IMR-90 (cell line): ENCODE measurements at regions not wholly inside any gene's neighbourhood (a gene's known extent, or its start where the extent isn't known, plus 50 kb on each side); places are given as distances from the start of the nearest gene placed in this dataset.

Source experiments
- ATAC-seq: fragments of 200-7000 bp; cut with Tn5 transposase; 2 replicates; pipeline ENCODE4 v1.9.1; 2020; ENCODE audit warnings: low read depth, mild to moderate bottlenecking, moderate library complexity
- BruUV-seq: library from RNA; stranded (reverse); fragments of 400-500 nt; replicated peaks from 2 replicates; lab custom pipeline; 2021; lab: Mats Ljungman, UMichigan
- CTCF ChIA-PET: fragments of 300-600 bp; formaldehyde crosslinking; extraction: SDS; loops from one replicate; lab custom pipeline; 2021; ENCODE audit warnings: antibody characterized with exemption; lab: Yijun Ruan, JAX
- POLR2A ChIA-PET: fragments of 300-600 bp; sonication (Branson Sonifier 250); formaldehyde crosslinking; loops from one replicate; lab custom pipeline; 2022; ENCODE audit warnings: antibody characterized with exemption; ENCODE audit not compliant: unreplicated experiment; lab: Charles Lee
- DNase-seq: peaks from one replicate; pipeline ENCODE4 v3.0.0; 2013
- H2AFZ ChIP-seq: replicated peaks from 2 replicates; pipeline ENCODE3; 2013; ENCODE audit warnings: low read length, mild to moderate bottlenecking; ENCODE audit not compliant: poor library complexity
- H2AK5ac ChIP-seq: 2 replicates; pipeline ENCODE4 v1.6.1; 2013; ENCODE audit warnings: low read depth, low read length, inconsistent platforms
- H2AK9ac ChIP-seq: replicated peaks from 2 replicates; pipeline ENCODE3; 2013; ENCODE audit warnings: mild to moderate bottlenecking, low read depth, low read length, moderate library complexity; ENCODE audit not compliant: poor library complexity
- H2BK120ac ChIP-seq: 2 replicates; pipeline ENCODE4 v1.6.1; 2013; ENCODE audit warnings: low read depth, low read length, inconsistent platforms
- H2BK15ac ChIP-seq: 3 replicates; pipeline ENCODE4 v1.6.1; 2013; ENCODE audit warnings: low read depth, low read length, inconsistent platforms
- H2BK20ac ChIP-seq: 2 replicates; pipeline ENCODE4 v1.6.1; 2013; ENCODE audit warnings: low read depth, mild to moderate bottlenecking, inconsistent platforms, low read length, moderate library complexity
- H2BK5ac ChIP-seq: 2 replicates; pipeline ENCODE4 v1.6.1; 2013; ENCODE audit warnings: mild to moderate bottlenecking, low read depth, low read length, inconsistent platforms; ENCODE audit not compliant: poor library complexity, severe bottlenecking
- H3K14ac ChIP-seq: replicated peaks from 2 replicates; pipeline ENCODE4 v1.6.1; 2013; ENCODE audit warnings: low read depth, low read length, inconsistent platforms
- H3K18ac ChIP-seq: 2 replicates; pipeline ENCODE4 v1.6.1; 2013; ENCODE audit warnings: low read depth, low read length, control low read depth
- H3K23ac ChIP-seq: 2 replicates; pipeline ENCODE4 v1.6.1; 2013; ENCODE audit warnings: low read depth, low read length, inconsistent platforms
- H3K27ac ChIP-seq: 2 replicates; pipeline ENCODE4 v1.5.1; 2013; ENCODE audit warnings: mild to moderate bottlenecking, control low read depth, low read length; ENCODE audit not compliant: insufficient read depth
- H3K27me3 ChIP-seq: 2 replicates; pipeline ENCODE4 v1.6.1; 2013; ENCODE audit warnings: low read length; ENCODE audit not compliant: control insufficient read depth, insufficient read depth
- H3K36me3 ChIP-seq: 2 replicates; pipeline ENCODE4 v1.6.1; 2013; ENCODE audit warnings: low read length, mixed read lengths; ENCODE audit not compliant: control insufficient read depth, insufficient read depth
- H3K4ac ChIP-seq: 2 replicates; pipeline ENCODE4 v1.6.1; 2013; ENCODE audit warnings: low read depth, low read length, inconsistent platforms
- H3K4me1 ChIP-seq: 2 replicates; pipeline ENCODE4 v1.6.1; 2013; ENCODE audit warnings: low read length, mixed read lengths; ENCODE audit not compliant: control insufficient read depth, insufficient read depth
- H3K4me2 ChIP-seq: 2 replicates; pipeline ENCODE4 v1.6.1; 2013; ENCODE audit warnings: low read depth, mild to moderate bottlenecking, control low read depth, low read length, moderate library complexity
- H3K4me3 ChIP-seq: 2 replicates; pipeline ENCODE4 v1.5.1; 2013; ENCODE audit warnings: low read depth, mild to moderate bottlenecking, control low read depth, low read length, moderate library complexity; ENCODE audit not compliant: insufficient read depth
- H3K56ac ChIP-seq: 2 replicates; pipeline ENCODE4 v1.6.1; 2013; ENCODE audit warnings: low read length, inconsistent platforms; ENCODE audit not compliant: insufficient read depth; ENCODE audit errors: extremely low read depth
- H3K79me1 ChIP-seq, 2 experiments: 2 replicates each; pipeline ENCODE4 v1.6.1; 2013; ENCODE audit warnings: low read length in 2 of 2, inconsistent platforms in 1 of 2, low read depth in 1 of 2
- H3K9ac ChIP-seq: 2 replicates; pipeline ENCODE4 v1.6.1; 2013; ENCODE audit warnings: low read depth, low read length, control low read depth
- H3K9me1 ChIP-seq: 2 replicates; pipeline ENCODE4 v1.6.1; 2013; ENCODE audit warnings: low read length, inconsistent platforms; ENCODE audit not compliant: insufficient read depth
- H3K9me3 ChIP-seq: 2 replicates; pipeline ENCODE4 v1.6.1; 2013; ENCODE audit warnings: low read length; ENCODE audit not compliant: control insufficient read depth, insufficient read depth
- H4K20me1 ChIP-seq: 2 replicates; pipeline ENCODE4 v1.6.1; 2013; ENCODE audit warnings: low read length, inconsistent platforms; ENCODE audit not compliant: insufficient read depth
- H4K5ac ChIP-seq: 2 replicates; pipeline ENCODE4 v1.6.1; 2013; ENCODE audit warnings: mild to moderate bottlenecking, low read depth, low read length, control low read depth
- H4K8ac ChIP-seq, 2 experiments: 2 replicates each; pipeline ENCODE4 v1.6.1; 2013; ENCODE audit warnings: low read depth in 2 of 2, low read length in 2 of 2, control low read depth in 1 of 2, inconsistent platforms in 1 of 2
- H4K91ac ChIP-seq: 2 replicates; pipeline ENCODE4 v1.6.1; 2013; ENCODE audit warnings: low read depth, low read length, inconsistent platforms; ENCODE audit not compliant: insufficient read depth
- BHLHE40 ChIP-seq: fragments of 150-350 bp; IDR thresholded peaks from 2 replicates; pipeline ENCODE4 v1.6.1; 2016; ENCODE audit warnings: mild to moderate bottlenecking, low read depth, low read length
- CEBPB ChIP-seq: IDR thresholded peaks from 2 replicates; pipeline ENCODE4 v1.6.1; 2012; ENCODE audit warnings: low read depth, low read length, improper control_type of control experiment
- CHD1 ChIP-seq: IDR thresholded peaks from 2 replicates; pipeline ENCODE4 v1.6.1; 2012; ENCODE audit warnings: low read depth, low read length, improper control_type of control experiment
- CTCF ChIP-seq: conservative IDR thresholded peaks from 2 replicates; pipeline ENCODE4 v1.5.1; 2012; ENCODE audit warnings: mild to moderate bottlenecking, low read depth, low read length, improper control_type of control experiment
- ELK1 ChIP-seq: fragments of 150-350 bp; IDR thresholded peaks from 2 replicates; pipeline ENCODE4 v1.6.1; 2016; ENCODE audit warnings: low read depth, mild to moderate bottlenecking, low read length, moderate library complexity, borderline replicate concordance
- FOS ChIP-seq: fragments of 150-350 bp; IDR thresholded peaks from 2 replicates; pipeline ENCODE4 v1.6.1; 2016; ENCODE audit warnings: low read depth, low read length
- MAFK ChIP-seq: IDR thresholded peaks from 2 replicates; pipeline ENCODE4 v1.6.1; 2012; ENCODE audit warnings: low read depth, low read length, improper control_type of control experiment
- MAZ ChIP-seq: IDR thresholded peaks from 2 replicates; pipeline ENCODE4 v1.6.1; 2012; ENCODE audit warnings: low read depth, mild to moderate bottlenecking, low read length, improper control_type of control experiment, moderate library complexity, borderline replicate concordance
- MXI1 ChIP-seq: IDR thresholded peaks from 2 replicates; pipeline ENCODE4 v1.6.1; 2012; ENCODE audit warnings: low read depth, mild to moderate bottlenecking, low read length, moderate library complexity, borderline replicate concordance
- NFE2L2 ChIP-seq: fragments of 150-350 bp; IDR thresholded peaks from 2 replicates; pipeline ENCODE4 v1.6.1; 2016; ENCODE audit warnings: low read depth, mild to moderate bottlenecking, low read length
- POLR2A ChIP-seq: IDR thresholded peaks from 2 replicates; pipeline ENCODE4 v1.6.1; 2012; ENCODE audit warnings: mild to moderate bottlenecking, low read depth, low read length
- RAD21 ChIP-seq: IDR thresholded peaks from 2 replicates; pipeline ENCODE4 v1.6.1; 2012; ENCODE audit warnings: low read length, improper control_type of control experiment
- RCOR1 ChIP-seq: IDR thresholded peaks from 2 replicates; pipeline ENCODE4 v1.6.1; 2012; ENCODE audit warnings: mild to moderate bottlenecking, low read length, improper control_type of control experiment; ENCODE audit not compliant: insufficient replicate concordance
- RFX5 ChIP-seq: IDR thresholded peaks from 2 replicates; pipeline ENCODE4 v1.8.0; 2012; ENCODE audit warnings: low read depth, mild to moderate bottlenecking, low read length, moderate library complexity
- SMC3 ChIP-seq: fragments of 150-350 bp; IDR thresholded peaks from 2 replicates; pipeline ENCODE4 v1.6.1; 2016; ENCODE audit warnings: low read depth, mild to moderate bottlenecking, antibody characterized with exemption, low read length, moderate library complexity
- WGBS, 2 experiments: methylation state at CpG; one replicate each; pipeline versions ENCODE4 v1.1.5 to v1.1.7; 2013; ENCODE audit warnings: missing lambda C conversion rate in 2 of 2; ENCODE audit not compliant: insufficient read length in 1 of 2; ENCODE audit errors: extremely low coverage in 2 of 2; 5-methylcytosine and 5-hydroxymethylcytosine counted together
- dilution Hi-C: fragments of 300-500 bp; cut with HindIII; formaldehyde crosslinking; loops from one replicate; pipeline ENCODE4 v1.14.3; 2018; ENCODE audit warnings: low sequenced_read_pairs; ENCODE audit not compliant: unreplicated experiment
- in situ Hi-C: fragments of 300-500 bp; cut with MboI; formaldehyde crosslinking; loops from 3 replicates; pipeline ENCODE4 v1.14.3; 2019; ENCODE audit warnings: low sequenced_read_pairs, inconsistent platforms, mixed read lengths
- intact Hi-C: fragments of 100-400 bp; cut with micrococcal nuclease; formaldehyde crosslinking; loops from 2 replicates; pipeline ENCODE4 v1.10.0; 2022
- TF ChIP-seq, protein P1 (sequence below): fragments of 150-350 bp; IDR thresholded peaks from 2 replicates; pipeline ENCODE4 v1.6.1; 2017; ENCODE audit warnings: mild to moderate bottlenecking, antibody characterized with exemption, low read length, low read depth

- H3K9ac ChIP-seq = no peak overlapping the region
- no peak overlapping the region for H4K91ac ChIP-seq
- no peak overlapping the region for H3K4me2 ChIP-seq
- ChIA-PET CTCF (no interaction called here), POLR2A (no interaction called here)
- WGBS, 2 experiments = 83% methylated on average over 1 of the region's 2 CpGs; no CpG with 5 or more reads in 1 of the 2 experiments
- BruUV-seq = no TSS peak
- no peak overlapping the region for H3K4me3 ChIP-seq
- ATAC-seq = no peak
- H3K56ac ChIP-seq = no peak overlapping the region
- in situ Hi-C loops (no loop called here), dilution Hi-C loops (no loop called here), intact Hi-C loops (no loop called here)
- H3K9me1 ChIP-seq = no peaks in the 10 kb centered on the region
- no peak overlapping the region for H3K18ac ChIP-seq
- no peaks in the 10 kb centered on the region for H3K36me3 ChIP-seq
- H4K20me1 ChIP-seq = no peaks in the 10 kb centered on the region
- H3K27me3 ChIP-seq = no peaks in the 10 kb centered on the region
- no peaks in the 10 kb centered on the region for H3K79me1 ChIP-seq
- H4K5ac ChIP-seq = no peak overlapping the region
- no peak for DNase-seq
- no peak overlapping the region for H3K23ac ChIP-seq
- TF ChIP-seq RCOR1 (no peak), MXI1 (no peak), POLR2A (no peak), MAZ (no peak), SMC3 (no peak), RFX5 (no peak), MAFK (no peak), CEBPB (no peak), ELK1 (no peak), RAD21 (no peak), CTCF (no peak), CHD1 (no peak), BHLHE40 (no peak), FOS (no peak), NFE2L2 (no peak)
- TF ChIP-seq, protein P1, sequence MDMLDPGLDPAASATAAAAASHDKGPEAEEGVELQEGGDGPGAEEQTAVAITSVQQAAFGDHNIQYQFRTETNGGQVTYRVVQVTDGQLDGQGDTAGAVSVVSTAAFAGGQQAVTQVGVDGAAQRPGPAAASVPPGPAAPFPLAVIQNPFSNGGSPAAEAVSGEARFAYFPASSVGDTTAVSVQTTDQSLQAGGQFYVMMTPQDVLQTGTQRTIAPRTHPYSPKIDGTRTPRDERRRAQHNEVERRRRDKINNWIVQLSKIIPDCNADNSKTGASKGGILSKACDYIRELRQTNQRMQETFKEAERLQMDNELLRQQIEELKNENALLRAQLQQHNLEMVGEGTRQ = no peak
- no peak overlapping the region for H2AK9ac ChIP-seq
- H4K8ac ChIP-seq = no peak overlapping the region
- no peaks in the 10 kb centered on the region for H3K4me1 ChIP-seq
- no peak overlapping the region for H3K14ac ChIP-seq
- H2BK15ac ChIP-seq = no peak overlapping the region
- H3K4ac ChIP-seq = no peak overlapping the region
- no peak overlapping the region for H3K27ac ChIP-seq
- H2AK5ac ChIP-seq = no peak overlapping the region
- H2BK120ac ChIP-seq = no peak overlapping the region
- no peaks in the 10 kb centered on the region for H3K9me3 ChIP-seq
- no peak overlapping the region for H2BK5ac ChIP-seq
- H2BK20ac ChIP-seq = no peak overlapping the region
- no peak overlapping the region for H2AFZ ChIP-seq
Measured at GRCh38 chrX:140589657-140590056, 84.8 kb upstream of the SOX3 start.
